OCI-LY3 (cell line): ENCODE measurements at regions not wholly inside any gene's neighbourhood (a gene's known extent, or its start where the extent isn't known, plus 50 kb on each side); places are given as distances from the start of the nearest gene placed in this dataset.

Experiments used
- H2AFZ ChIP-seq: fragments of 200-600, 300-600 bp; shearing (Covaris generic); 2 replicates; pipeline ENCODE4 v1.6.0; 2014; ENCODE audit warnings: antibody characterized with exemption, low read depth, low read length
- H3K27ac ChIP-seq: fragments of 200-600, 300-600 bp; sonication (generic); 2 replicates; pipeline ENCODE4 v1.5.1; 2014; ENCODE audit warnings: mild to moderate bottlenecking, low read length, moderate library complexity, mixed read lengths
- H3K27me3 ChIP-seq: fragments of 200-600, 300-600 bp; sonication (generic); 2 replicates; pipeline ENCODE4 v1.6.1; 2014; ENCODE audit warnings: low read depth, low read length, mixed read lengths
- H3K36me3 ChIP-seq: fragments of 200-600, 300-600 bp; sonication (generic); replicated peaks from 2 replicates; pipeline ENCODE3; 2014; ENCODE audit warnings: low read depth, low read length, mixed read lengths
- H3K4me1 ChIP-seq: fragments of 300-600, 200-600 bp; sonication (generic); 2 replicates; pipeline ENCODE4 v1.6.1; 2014; ENCODE audit warnings: low read length, mixed read lengths
- H3K4me2 ChIP-seq: fragments of 200-600, 300-600 bp; sonication (generic); 2 replicates; pipeline ENCODE4 v1.6.1; 2014; ENCODE audit warnings: low read length, mixed read lengths
- H3K4me3 ChIP-seq: fragments of 300-600, 200-600 bp; sonication (generic); 2 replicates; pipeline ENCODE4 v1.5.1; 2014; ENCODE audit warnings: antibody characterized with exemption, mild to moderate bottlenecking, low read length, moderate library complexity
- H3K79me2 ChIP-seq: fragments of 300-600, 200-600 bp; shearing (Covaris generic); 2 replicates; pipeline ENCODE4 v1.6.1; 2014; ENCODE audit warnings: mild to moderate bottlenecking, low read length, mixed read lengths
- H3K9ac ChIP-seq: fragments of 300-600, 200-600 bp; shearing (Covaris generic); 2 replicates; pipeline ENCODE4 v1.6.0; 2014; ENCODE audit warnings: mild to moderate bottlenecking, low read length, moderate library complexity
- H3K9me3 ChIP-seq: fragments of 200-600, 300-600 bp; shearing (Covaris generic); 2 replicates; pipeline ENCODE4 v1.6.1; 2014; ENCODE audit warnings: low read length, mixed read lengths; ENCODE audit not compliant: insufficient read depth
- H4K20me1 ChIP-seq: fragments of 200-600, 300-600 bp; sonication (generic); 2 replicates; pipeline ENCODE4 v1.6.1; 2016; ENCODE audit warnings: low read length, mixed read lengths; ENCODE audit not compliant: insufficient read depth
- EZH2phosphoT487 ChIP-seq: fragments of 200-600 bp; shearing (Covaris generic); IDR thresholded peaks from 2 replicates; pipeline ENCODE4 v1.6.1; 2018; ENCODE audit warnings: antibody characterized with exemption, mixed run types, low read depth
- TF ChIP-seq, protein P1 (sequence below): fragments of 200-600, 300-600 bp; sonication (generic); IDR thresholded peaks from 2 replicates; pipeline ENCODE4 v1.5.1; 2014; ENCODE audit warnings: antibody characterized with exemption, low read length, low read depth

DNA sequence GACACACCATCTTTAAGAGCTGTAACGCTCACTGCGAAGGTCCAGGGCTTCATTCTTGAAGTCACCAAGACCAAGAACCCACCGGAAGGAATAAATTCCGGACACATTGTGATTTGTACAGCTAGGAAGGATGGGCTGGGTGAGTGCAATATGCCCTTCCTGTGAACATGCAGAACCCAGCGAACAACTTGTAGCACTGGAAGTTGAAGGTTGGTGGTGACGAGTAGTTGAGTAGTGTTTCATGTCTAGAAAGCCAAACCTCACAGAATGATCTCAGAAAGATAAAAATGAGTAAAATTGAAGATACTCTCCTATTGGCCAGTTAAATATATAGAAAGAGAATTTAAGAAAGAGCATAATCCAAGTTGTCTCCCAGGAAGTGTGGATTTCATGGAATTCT lies 462.2 kb upstream of the CFAP20DC start:
- H3K9me3 ChIP-seq: no peaks in the 10 kb centered on the region
- 0 out of 2 replicates have a peak, but pooled peaks cover 4% of the 10 kb centered on the region for H3K27me3 ChIP-seq
- H3K4me3 ChIP-seq: no peak overlapping the region
- TF ChIP-seq, protein P1, sequence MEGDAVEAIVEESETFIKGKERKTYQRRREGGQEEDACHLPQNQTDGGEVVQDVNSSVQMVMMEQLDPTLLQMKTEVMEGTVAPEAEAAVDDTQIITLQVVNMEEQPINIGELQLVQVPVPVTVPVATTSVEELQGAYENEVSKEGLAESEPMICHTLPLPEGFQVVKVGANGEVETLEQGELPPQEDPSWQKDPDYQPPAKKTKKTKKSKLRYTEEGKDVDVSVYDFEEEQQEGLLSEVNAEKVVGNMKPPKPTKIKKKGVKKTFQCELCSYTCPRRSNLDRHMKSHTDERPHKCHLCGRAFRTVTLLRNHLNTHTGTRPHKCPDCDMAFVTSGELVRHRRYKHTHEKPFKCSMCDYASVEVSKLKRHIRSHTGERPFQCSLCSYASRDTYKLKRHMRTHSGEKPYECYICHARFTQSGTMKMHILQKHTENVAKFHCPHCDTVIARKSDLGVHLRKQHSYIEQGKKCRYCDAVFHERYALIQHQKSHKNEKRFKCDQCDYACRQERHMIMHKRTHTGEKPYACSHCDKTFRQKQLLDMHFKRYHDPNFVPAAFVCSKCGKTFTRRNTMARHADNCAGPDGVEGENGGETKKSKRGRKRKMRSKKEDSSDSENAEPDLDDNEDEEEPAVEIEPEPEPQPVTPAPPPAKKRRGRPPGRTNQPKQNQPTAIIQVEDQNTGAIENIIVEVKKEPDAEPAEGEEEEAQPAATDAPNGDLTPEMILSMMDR: no peak
- no peak for TF ChIP-seq EZH2phosphoT487
- H3K27ac ChIP-seq: no peak overlapping the region
- no peaks in the 10 kb centered on the region for H3K79me2 ChIP-seq
- no peaks in the 10 kb centered on the region for H3K36me3 ChIP-seq
- no peak overlapping the region for H3K4me2 ChIP-seq
- H2AFZ ChIP-seq: no peak overlapping the region
- H3K9ac ChIP-seq: no peak overlapping the region
- no peaks in the 10 kb centered on the region for H4K20me1 ChIP-seq
- no peaks in the 10 kb centered on the region for H3K4me1 ChIP-seq

GRCh38 chr3:59510576-59510975 lies 460.8 kb upstream of the CFAP20DC start:
- Histone ChIP-seq H3K9ac (no peak overlapping the region), H3K79me2 (no peaks in the 10 kb centered on the region), H3K36me3 (no peaks in the 10 kb centered on the region), H3K4me3 (no peak overlapping the region), H3K4me2 (no peak overlapping the region), H3K27me3 (0 out of 2 replicates have a peak, but pooled peaks cover 4% of the 10 kb centered on the region), H2AFZ (no peak overlapping the region), H3K9me3 (no peaks in the 10 kb centered on the region), H3K4me1 (no peaks in the 10 kb centered on the region), H4K20me1 (no peaks in the 10 kb centered on the region), H3K27ac (no peak overlapping the region)
- no peak for TF ChIP-seq EZH2phosphoT487
- TF ChIP-seq, protein P1: no peak

DNA sequence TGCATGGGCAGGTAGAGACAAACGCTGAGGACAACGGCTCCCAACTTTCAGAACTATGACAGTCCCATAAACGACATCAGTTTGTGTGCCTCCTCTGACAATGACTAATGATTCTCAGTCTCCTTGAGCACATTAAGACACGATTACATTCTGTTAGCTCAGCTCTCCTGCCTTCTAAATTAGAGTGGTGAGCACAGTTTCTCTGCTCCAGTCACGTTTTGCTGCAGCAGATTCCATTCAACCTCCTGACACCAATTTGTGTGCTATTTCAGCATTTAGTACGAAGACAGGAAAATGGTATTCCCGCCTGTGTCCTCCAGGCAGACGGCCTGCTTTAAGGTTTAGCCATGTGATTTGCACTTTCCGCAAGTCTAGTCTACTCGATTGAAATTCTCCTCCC lies 458.4 kb upstream of the CFAP20DC start:
- H3K4me2 ChIP-seq: no peak overlapping the region
- no peak overlapping the region for H2AFZ ChIP-seq
- no peak overlapping the region for H3K4me3 ChIP-seq
- H3K4me1 ChIP-seq: no peaks in the 10 kb centered on the region
- H3K27ac ChIP-seq: no peak overlapping the region
- H3K36me3 ChIP-seq: no peaks in the 10 kb centered on the region
- no peaks in the 10 kb centered on the region for H3K27me3 ChIP-seq
- H4K20me1 ChIP-seq: no peaks in the 10 kb centered on the region
- no peak overlapping the region for H3K9ac ChIP-seq
- TF ChIP-seq, protein P1: no peak
- TF ChIP-seq EZH2phosphoT487: no peak
- H3K9me3 ChIP-seq: no peaks in the 10 kb centered on the region
- no peaks in the 10 kb centered on the region for H3K79me2 ChIP-seq

GRCh38 chr3:59506191-59506590 lies 456.4 kb upstream of the CFAP20DC start:
- H3K4me3 ChIP-seq: no peak overlapping the region
- no peaks in the 10 kb centered on the region for H3K4me1 ChIP-seq
- no peaks in the 10 kb centered on the region for H3K79me2 ChIP-seq
- no peak overlapping the region for H2AFZ ChIP-seq
- H3K4me2 ChIP-seq: no peak overlapping the region
- TF ChIP-seq EZH2phosphoT487: no peak
- TF ChIP-seq, protein P1: no peak
- H3K27ac ChIP-seq: no peak overlapping the region
- no peaks in the 10 kb centered on the region for H3K36me3 ChIP-seq
- no peaks in the 10 kb centered on the region for H4K20me1 ChIP-seq
- H3K9ac ChIP-seq: no peak overlapping the region
- no peaks in the 10 kb centered on the region for H3K9me3 ChIP-seq
- H3K27me3 ChIP-seq: no peaks in the 10 kb centered on the region
